Esophagus squamous epithelium (tissue), 4 donors: ENCODE measurements at regions not wholly inside any gene's neighbourhood (a gene's known extent, or its start where the extent isn't known, plus 50 kb on each side); places are given as distances from the start of the nearest gene placed in this dataset.

Experiments used
- POLR2A ChIP-seq, 4 donors: fragments of 450-650 bp; IDR thresholded peaks; one replicate each; pipeline ENCODE4 v1.6.1; 2017; ENCODE audit warnings: antibody characterized with exemption in 4 of 4, mild to moderate bottlenecking in 4 of 4, moderate library complexity in 3 of 4
- TF ChIP-seq, protein P1 (sequence below), 6 experiments: fragments of 450-650 bp in 4 of 6; fragments of 200-600 bp in 2 of 6; sonication (generic) in 2 of 6; IDR thresholded peaks; one replicate each; pipeline ENCODE4 v1.5.1; 2016 to 2019; ENCODE audit warnings: antibody characterized with exemption in 6 of 6, mild to moderate bottlenecking in 4 of 6, moderate library complexity in 4 of 6

- TF ChIP-seq, protein P1, sequence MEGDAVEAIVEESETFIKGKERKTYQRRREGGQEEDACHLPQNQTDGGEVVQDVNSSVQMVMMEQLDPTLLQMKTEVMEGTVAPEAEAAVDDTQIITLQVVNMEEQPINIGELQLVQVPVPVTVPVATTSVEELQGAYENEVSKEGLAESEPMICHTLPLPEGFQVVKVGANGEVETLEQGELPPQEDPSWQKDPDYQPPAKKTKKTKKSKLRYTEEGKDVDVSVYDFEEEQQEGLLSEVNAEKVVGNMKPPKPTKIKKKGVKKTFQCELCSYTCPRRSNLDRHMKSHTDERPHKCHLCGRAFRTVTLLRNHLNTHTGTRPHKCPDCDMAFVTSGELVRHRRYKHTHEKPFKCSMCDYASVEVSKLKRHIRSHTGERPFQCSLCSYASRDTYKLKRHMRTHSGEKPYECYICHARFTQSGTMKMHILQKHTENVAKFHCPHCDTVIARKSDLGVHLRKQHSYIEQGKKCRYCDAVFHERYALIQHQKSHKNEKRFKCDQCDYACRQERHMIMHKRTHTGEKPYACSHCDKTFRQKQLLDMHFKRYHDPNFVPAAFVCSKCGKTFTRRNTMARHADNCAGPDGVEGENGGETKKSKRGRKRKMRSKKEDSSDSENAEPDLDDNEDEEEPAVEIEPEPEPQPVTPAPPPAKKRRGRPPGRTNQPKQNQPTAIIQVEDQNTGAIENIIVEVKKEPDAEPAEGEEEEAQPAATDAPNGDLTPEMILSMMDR (IDR thresholded peaks at IDR 0.05): no peak
- TF ChIP-seq POLR2A (IDR thresholded peaks at IDR 0.05): no peak
These were observed 247.5 kb upstream of the SLITRK3 start for GRCh38 chr3:165443664-165444063.
